HL-60 (cell line): ENCODE measurements at regions not wholly inside any gene's neighbourhood (a gene's known extent, or its start where the extent isn't known, plus 50 kb on each side); places are given as distances from the start of the nearest gene placed in this dataset.

ENCODE experiments used
- CTCF ChIP-seq: IDR thresholded peaks from one replicate; pipeline ENCODE4 v1.5.1; 2011; ENCODE audit warnings: low read length, control low read depth, inconsistent platforms; ENCODE audit not compliant: insufficient read depth
- GABPA ChIP-seq: IDR thresholded peaks from 2 replicates; pipeline ENCODE4 v1.6.1; 2012; ENCODE audit warnings: low read depth
- POLR2AphosphoS5 ChIP-seq: IDR thresholded peaks from 2 replicates; pipeline ENCODE4 v1.6.1; 2012; ENCODE audit warnings: low read depth
- SPI1 ChIP-seq: IDR thresholded peaks from 2 replicates; pipeline ENCODE4 v1.6.1; 2012; ENCODE audit warnings: low read depth, mild to moderate bottlenecking, borderline replicate concordance
- TF ChIP-seq, protein P1 (sequence below): IDR thresholded peaks from 2 replicates; pipeline ENCODE4 v1.6.1; 2012; ENCODE audit warnings: low read depth; ENCODE audit not compliant: insufficient replicate concordance

GRCh38 chr2:100682536-100682935 is 119.7 kb downstream of the PDCL3 start:
- TF ChIP-seq CTCF, result no peak
- TF ChIP-seq POLR2AphosphoS5, result no peak
- TF ChIP-seq GABPA, result no peak
- TF ChIP-seq, protein P1, sequence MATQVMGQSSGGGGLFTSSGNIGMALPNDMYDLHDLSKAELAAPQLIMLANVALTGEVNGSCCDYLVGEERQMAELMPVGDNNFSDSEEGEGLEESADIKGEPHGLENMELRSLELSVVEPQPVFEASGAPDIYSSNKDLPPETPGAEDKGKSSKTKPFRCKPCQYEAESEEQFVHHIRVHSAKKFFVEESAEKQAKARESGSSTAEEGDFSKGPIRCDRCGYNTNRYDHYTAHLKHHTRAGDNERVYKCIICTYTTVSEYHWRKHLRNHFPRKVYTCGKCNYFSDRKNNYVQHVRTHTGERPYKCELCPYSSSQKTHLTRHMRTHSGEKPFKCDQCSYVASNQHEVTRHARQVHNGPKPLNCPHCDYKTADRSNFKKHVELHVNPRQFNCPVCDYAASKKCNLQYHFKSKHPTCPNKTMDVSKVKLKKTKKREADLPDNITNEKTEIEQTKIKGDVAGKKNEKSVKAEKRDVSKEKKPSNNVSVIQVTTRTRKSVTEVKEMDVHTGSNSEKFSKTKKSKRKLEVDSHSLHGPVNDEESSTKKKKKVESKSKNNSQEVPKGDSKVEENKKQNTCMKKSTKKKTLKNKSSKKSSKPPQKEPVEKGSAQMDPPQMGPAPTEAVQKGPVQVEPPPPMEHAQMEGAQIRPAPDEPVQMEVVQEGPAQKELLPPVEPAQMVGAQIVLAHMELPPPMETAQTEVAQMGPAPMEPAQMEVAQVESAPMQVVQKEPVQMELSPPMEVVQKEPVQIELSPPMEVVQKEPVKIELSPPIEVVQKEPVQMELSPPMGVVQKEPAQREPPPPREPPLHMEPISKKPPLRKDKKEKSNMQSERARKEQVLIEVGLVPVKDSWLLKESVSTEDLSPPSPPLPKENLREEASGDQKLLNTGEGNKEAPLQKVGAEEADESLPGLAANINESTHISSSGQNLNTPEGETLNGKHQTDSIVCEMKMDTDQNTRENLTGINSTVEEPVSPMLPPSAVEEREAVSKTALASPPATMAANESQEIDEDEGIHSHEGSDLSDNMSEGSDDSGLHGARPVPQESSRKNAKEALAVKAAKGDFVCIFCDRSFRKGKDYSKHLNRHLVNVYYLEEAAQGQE, result no peak
- no peak for TF ChIP-seq SPI1
